ENCODE measurements at regions not wholly inside any gene's neighbourhood (a gene's known extent, or its start where the extent isn't known, plus 50 kb on each side); places are given as distances from the start of the nearest gene placed in this dataset.

GRCh38 chr9:107105784-107106183, 177.3 kb upstream of the RAD23B start:
- Histone ChIP-seq H2BK15ac (ENCODE audit: low read length) (no peak overlapping the region), H3K14ac (ENCODE audit: insufficient read length) (no peak overlapping the region), H4K20me1 (replicated peaks in 1 of 2; ENCODE audit: control insufficient read depth in 1 of 2, insufficient read depth in 2 of 2, low read length in 2 of 2) (no peaks in the 10 kb centered on the region), H3K4ac (replicated peaks; ENCODE audit: insufficient read length, low read depth, low read length) (no peak overlapping the region), H3K27me3 (replicated peaks in 1 of 4; ENCODE audit: control insufficient read depth in 3 of 4, extremely low read depth in 1 of 4, insufficient read depth in 3 of 4, low read length in 3 of 4) (no peaks in the 10 kb centered on the region), H3K36me3 (ENCODE audit: control insufficient read depth in 2 of 4, insufficient read depth in 4 of 4, low read length in 3 of 4) (no peaks in the 10 kb centered on the region), H3K56ac (replicated peaks; ENCODE audit: insufficient read length, low read depth, low read length) (no peak overlapping the region), H3K4me2 (ENCODE audit: insufficient read depth in 1 of 2, low read depth in 2 of 2, low read length in 2 of 2) (no peak overlapping the region), H3K18ac (ENCODE audit: extremely low read depth, low read length) (no peak overlapping the region), H3K23ac (ENCODE audit: insufficient read length) (no peak overlapping the region), H2BK12ac (ENCODE audit: low read depth, low read length) (no peak overlapping the region), H2BK120ac (replicated peaks; ENCODE audit: low read depth, low read length) (no peak overlapping the region), H2AFZ (ENCODE audit: low read length) (no peak overlapping the region), H2BK5ac (ENCODE audit: low read depth, low read length) (no peak overlapping the region), H2AK5ac (ENCODE audit: low read depth, low read length) (no peak overlapping the region), H3K23me2 (ENCODE audit: low read depth, low read length) (no peaks in the 10 kb centered on the region; the same call in 1 of the 2 replicates), H2BK20ac (ENCODE audit: low read length) (no peak overlapping the region), H3K79me1 (ENCODE audit: low read depth, low read length) (no peaks in the 10 kb centered on the region), H3K4me1 (replicated peaks in 1 of 4; ENCODE audit: control insufficient read depth in 3 of 4, insufficient read depth in 4 of 4, low read length in 3 of 4) (no peaks in the 10 kb centered on the region), H3K4me3 (ENCODE audit: extremely low read depth in 1 of 4, insufficient read depth in 2 of 4, low read depth in 3 of 4, low read length in 4 of 4) (no peak overlapping the region), H3K9ac (replicated peaks in 1 of 4; ENCODE audit: extremely low read depth in 1 of 4, low read depth in 3 of 4, low read length in 3 of 4) (no peak overlapping the region), H3K9me3 (ENCODE audit: insufficient read depth in 2 of 2, low read depth in 1 of 2, low read length in 1 of 2) (no peaks in the 10 kb centered on the region), H3K79me2 (ENCODE audit: control insufficient read depth in 1 of 2, insufficient read depth in 2 of 2, low read length in 2 of 2) (no peaks in the 10 kb centered on the region), H3K27ac (ENCODE audit: low read depth, low read length) (no peak overlapping the region), H4K5ac (ENCODE audit: insufficient read length, low read depth, low read length) (no peak overlapping the region), H4K91ac (replicated peaks; ENCODE audit: insufficient read length, low read length) (no peak overlapping the region), H4K8ac (ENCODE audit: extremely low read depth, insufficient read depth, low read length) (no peak overlapping the region)
- CTCF ChIA-PET (ENCODE audit: partially characterized antibody): interaction anchor here (0.6 to 1.0 kb wide), 2 partner anchors 19 to 140 kb away, joined by 3 to 4 read pairs; no protein-coding TSS in a partner anchor
- DNase-seq (ENCODE audit: low read depth in 1 of 2, low spot score in 2 of 2): no peak
- POLR2A ChIA-PET (ENCODE audit: partially characterized antibody): no interaction called here
- FAIRE-seq: no peak
- 69% methylated on average over 3 of the region's 3 CpGs; no CpG with 5 or more reads in 1 of the 2 experiments for WGBS, 2 experiments (ENCODE audit: extremely low coverage in 1 of 2, insufficient coverage in 1 of 2, insufficient read length in 1 of 2, insufficient replicate concordance in 2 of 2, low coverage in 1 of 2, low lambda C conversion rate in 2 of 2, missing lambda C conversion rate in 1 of 2)
- TF ChIP-seq JUND (IDR thresholded peaks at IDR 0.05; ENCODE audit: low read length): no peak
- no peak for TF ChIP-seq CTCF (IDR thresholded peaks at IDR 0.05; ENCODE audit: control extremely low read depth in 1 of 3, insufficient read depth in 1 of 3, low read depth in 1 of 3, low read length in 3 of 3)
